ENCODE measurements at regions not wholly inside any gene's neighbourhood (a gene's known extent, or its start where the extent isn't known, plus 50 kb on each side); places are given as distances from the start of the nearest gene placed in this dataset.
A peak's percentile ranks its signal among the peaks of the same experiment; 100 is the strongest.
"Not testable (repeated sequence)": the region's sequence is repeated elsewhere in the genome, so short reads cannot be mapped to it uniquely, and the experiment has no call there.

DNA sequence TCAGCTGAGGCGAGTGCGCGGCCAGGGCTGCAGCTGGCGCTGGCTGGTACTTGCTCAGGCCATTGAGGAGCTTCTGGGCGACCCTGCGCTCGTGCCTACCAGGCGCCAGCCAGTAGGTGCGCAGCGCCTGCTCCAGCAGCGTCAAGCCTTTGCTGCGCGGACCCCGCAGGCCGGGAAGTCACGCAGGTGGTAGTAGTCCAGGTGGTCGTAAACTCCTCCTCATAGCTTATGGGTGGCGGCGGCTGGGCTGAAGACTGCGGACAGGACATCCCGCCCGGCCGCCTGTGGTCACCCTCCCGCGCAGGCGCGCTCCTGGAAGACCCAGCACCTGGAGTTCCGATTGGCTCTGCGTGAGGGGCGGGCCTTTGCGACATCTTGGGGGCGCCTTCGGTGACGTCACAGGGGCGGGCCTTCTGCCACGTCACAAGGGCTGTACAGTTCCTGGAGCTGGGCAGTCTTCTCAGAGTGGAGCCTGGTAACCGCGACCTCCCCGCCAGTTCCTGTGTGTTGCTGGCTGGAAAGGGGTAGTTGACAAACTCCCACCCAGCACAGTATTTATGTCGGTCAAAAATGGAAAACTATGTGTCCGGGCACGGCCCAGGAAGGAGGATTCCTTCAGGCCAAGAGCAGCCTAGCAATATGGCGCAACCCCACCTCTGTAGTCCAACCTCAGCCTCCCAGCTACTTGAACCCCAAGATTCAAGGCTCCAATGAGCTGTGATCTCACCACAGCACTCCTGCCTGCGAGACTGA lies 102.2 kb upstream of the VKORC1L1 start:
- TF ChIP-seq POLR2AphosphoS5 (IDR thresholded peaks at IDR 0.05): peak; percentile 84 to 96 (median 90)
- TF ChIP-seq, protein P1, sequence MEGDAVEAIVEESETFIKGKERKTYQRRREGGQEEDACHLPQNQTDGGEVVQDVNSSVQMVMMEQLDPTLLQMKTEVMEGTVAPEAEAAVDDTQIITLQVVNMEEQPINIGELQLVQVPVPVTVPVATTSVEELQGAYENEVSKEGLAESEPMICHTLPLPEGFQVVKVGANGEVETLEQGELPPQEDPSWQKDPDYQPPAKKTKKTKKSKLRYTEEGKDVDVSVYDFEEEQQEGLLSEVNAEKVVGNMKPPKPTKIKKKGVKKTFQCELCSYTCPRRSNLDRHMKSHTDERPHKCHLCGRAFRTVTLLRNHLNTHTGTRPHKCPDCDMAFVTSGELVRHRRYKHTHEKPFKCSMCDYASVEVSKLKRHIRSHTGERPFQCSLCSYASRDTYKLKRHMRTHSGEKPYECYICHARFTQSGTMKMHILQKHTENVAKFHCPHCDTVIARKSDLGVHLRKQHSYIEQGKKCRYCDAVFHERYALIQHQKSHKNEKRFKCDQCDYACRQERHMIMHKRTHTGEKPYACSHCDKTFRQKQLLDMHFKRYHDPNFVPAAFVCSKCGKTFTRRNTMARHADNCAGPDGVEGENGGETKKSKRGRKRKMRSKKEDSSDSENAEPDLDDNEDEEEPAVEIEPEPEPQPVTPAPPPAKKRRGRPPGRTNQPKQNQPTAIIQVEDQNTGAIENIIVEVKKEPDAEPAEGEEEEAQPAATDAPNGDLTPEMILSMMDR (IDR thresholded peaks at IDR 0.05): peak in 1 of 4 experiments; percentile 14
- not testable (repeated sequence) for TF ChIP-seq EP300 (IDR thresholded peaks at IDR 0.05)
- TF ChIP-seq POLR2A (IDR thresholded peaks at IDR 0.05): peak; percentile 66 to 76
